ENCODE measurements at regions not wholly inside any gene's neighbourhood (a gene's known extent, or its start where the extent isn't known, plus 50 kb on each side); places are given as distances from the start of the nearest gene placed in this dataset.
"Not testable (repeated sequence)": the region's sequence is repeated elsewhere in the genome, so short reads cannot be mapped to it uniquely, and the experiment has no call there.

GRCh38 chr6:920512-920911 is 227.6 kb upstream of the EXOC2 start:
- no peak for DNase-seq

GRCh38 chr6:919500-919899 is 226.6 kb upstream of the EXOC2 start:
- DNase-seq, result no peak

- DNase-seq, result no peak
Measured at GRCh38 chr6:917939-918338, 225.0 kb upstream of the EXOC2 start.

GRCh38 chr6:917296-917695 is 224.4 kb upstream of the EXOC2 start:
- no peak for DNase-seq

GRCh38 chr6:916131-916530 is 223.2 kb upstream of the EXOC2 start:
- DNase-seq, result no peak

GRCh38 chr6:912871-913835 is 220.2 kb upstream of the EXOC2 start:
- peak; percentile 11 to 18 for DNase-seq

GRCh38 chr6:907928-908327 is 215.0 kb upstream of the EXOC2 start:
- DNase-seq, result no peak

GRCh38 chr6:906920-907319 is 214.0 kb upstream of the EXOC2 start:
- DNase-seq, result no peak

- DNase-seq, result no peak
Measured at GRCh38 chr6:905556-905955, 212.6 kb upstream of the EXOC2 start.

GRCh38 chr6:904994-905393 is 212.1 kb upstream of the EXOC2 start:
- no peak for DNase-seq

GRCh38 chr6:903761-904160 is 210.8 kb upstream of the EXOC2 start:
- no peak for DNase-seq

- no peak for DNase-seq
Measured at GRCh38 chr6:901696-902460, 208.9 kb upstream of the EXOC2 start.

- no peak for DNase-seq
Measured at GRCh38 chr6:900716-901605, 208.0 kb upstream of the EXOC2 start.

GRCh38 chr6:897528-898207 is 204.7 kb upstream of the EXOC2 start:
- no peak for DNase-seq

GRCh38 chr6:894274-894673 is 201.3 kb upstream of the EXOC2 start:
- no peak for DNase-seq

GRCh38 chr6:890995-891394 is 198.1 kb upstream of the EXOC2 start:
- DNase-seq, result no peak

- no peak for DNase-seq
Measured at GRCh38 chr6:890201-890600, 197.3 kb upstream of the EXOC2 start.

- DNase-seq, result no peak
Measured at GRCh38 chr6:887583-888235, 194.8 kb upstream of the EXOC2 start.

GRCh38 chr6:886116-886515 is 193.2 kb upstream of the EXOC2 start:
- not testable (repeated sequence) for DNase-seq

- no peak for DNase-seq
Measured at GRCh38 chr6:885051-885590, 192.2 kb upstream of the EXOC2 start.

- DNase-seq, result no peak
Measured at GRCh38 chr6:884570-884969, 191.6 kb upstream of the EXOC2 start.
